ENCODE measurements at regions not wholly inside any gene's neighbourhood (a gene's known extent, or its start where the extent isn't known, plus 50 kb on each side); places are given as distances from the start of the nearest gene placed in this dataset.

GRCh38 chr16:26301516-26301915 is 609.8 kb downstream of the HS3ST4 start:
- TF ChIP-seq, protein P1, sequence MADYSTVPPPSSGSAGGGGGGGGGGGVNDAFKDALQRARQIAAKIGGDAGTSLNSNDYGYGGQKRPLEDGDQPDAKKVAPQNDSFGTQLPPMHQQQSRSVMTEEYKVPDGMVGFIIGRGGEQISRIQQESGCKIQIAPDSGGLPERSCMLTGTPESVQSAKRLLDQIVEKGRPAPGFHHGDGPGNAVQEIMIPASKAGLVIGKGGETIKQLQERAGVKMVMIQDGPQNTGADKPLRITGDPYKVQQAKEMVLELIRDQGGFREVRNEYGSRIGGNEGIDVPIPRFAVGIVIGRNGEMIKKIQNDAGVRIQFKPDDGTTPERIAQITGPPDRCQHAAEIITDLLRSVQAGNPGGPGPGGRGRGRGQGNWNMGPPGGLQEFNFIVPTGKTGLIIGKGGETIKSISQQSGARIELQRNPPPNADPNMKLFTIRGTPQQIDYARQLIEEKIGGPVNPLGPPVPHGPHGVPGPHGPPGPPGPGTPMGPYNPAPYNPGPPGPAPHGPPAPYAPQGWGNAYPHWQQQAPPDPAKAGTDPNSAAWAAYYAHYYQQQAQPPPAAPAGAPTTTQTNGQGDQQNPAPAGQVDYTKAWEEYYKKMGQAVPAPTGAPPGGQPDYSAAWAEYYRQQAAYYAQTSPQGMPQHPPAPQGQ (CRISPR knock-in tag; IDR thresholded peaks at IDR 0.05; ENCODE audit: borderline replicate concordance): no peak
- TF ChIP-seq, protein P2, sequence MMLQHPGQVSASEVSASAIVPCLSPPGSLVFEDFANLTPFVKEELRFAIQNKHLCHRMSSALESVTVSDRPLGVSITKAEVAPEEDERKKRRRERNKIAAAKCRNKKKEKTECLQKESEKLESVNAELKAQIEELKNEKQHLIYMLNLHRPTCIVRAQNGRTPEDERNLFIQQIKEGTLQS (CRISPR knock-in tag; IDR thresholded peaks at IDR 0.05): no peak
- no peak for TF ChIP-seq JARID2 (CRISPR knock-in tag; IDR thresholded peaks at IDR 0.05; ENCODE audit: insufficient replicate concordance)
- no peak for TF ChIP-seq ZNF530 (CRISPR knock-in tag; IDR thresholded peaks at IDR 0.05; ENCODE audit: low read depth)
- no peak for TF ChIP-seq TCF7L2 (IDR thresholded peaks at IDR 0.05; ENCODE audit: low read depth, low read length)
- TF ChIP-seq NFATC3 (CRISPR knock-in tag; IDR thresholded peaks at IDR 0.05): no peak
- no peak for TF ChIP-seq NR2F2 (IDR thresholded peaks at IDR 0.05; ENCODE audit: borderline replicate concordance, low read depth)
- TF ChIP-seq, protein P3, sequence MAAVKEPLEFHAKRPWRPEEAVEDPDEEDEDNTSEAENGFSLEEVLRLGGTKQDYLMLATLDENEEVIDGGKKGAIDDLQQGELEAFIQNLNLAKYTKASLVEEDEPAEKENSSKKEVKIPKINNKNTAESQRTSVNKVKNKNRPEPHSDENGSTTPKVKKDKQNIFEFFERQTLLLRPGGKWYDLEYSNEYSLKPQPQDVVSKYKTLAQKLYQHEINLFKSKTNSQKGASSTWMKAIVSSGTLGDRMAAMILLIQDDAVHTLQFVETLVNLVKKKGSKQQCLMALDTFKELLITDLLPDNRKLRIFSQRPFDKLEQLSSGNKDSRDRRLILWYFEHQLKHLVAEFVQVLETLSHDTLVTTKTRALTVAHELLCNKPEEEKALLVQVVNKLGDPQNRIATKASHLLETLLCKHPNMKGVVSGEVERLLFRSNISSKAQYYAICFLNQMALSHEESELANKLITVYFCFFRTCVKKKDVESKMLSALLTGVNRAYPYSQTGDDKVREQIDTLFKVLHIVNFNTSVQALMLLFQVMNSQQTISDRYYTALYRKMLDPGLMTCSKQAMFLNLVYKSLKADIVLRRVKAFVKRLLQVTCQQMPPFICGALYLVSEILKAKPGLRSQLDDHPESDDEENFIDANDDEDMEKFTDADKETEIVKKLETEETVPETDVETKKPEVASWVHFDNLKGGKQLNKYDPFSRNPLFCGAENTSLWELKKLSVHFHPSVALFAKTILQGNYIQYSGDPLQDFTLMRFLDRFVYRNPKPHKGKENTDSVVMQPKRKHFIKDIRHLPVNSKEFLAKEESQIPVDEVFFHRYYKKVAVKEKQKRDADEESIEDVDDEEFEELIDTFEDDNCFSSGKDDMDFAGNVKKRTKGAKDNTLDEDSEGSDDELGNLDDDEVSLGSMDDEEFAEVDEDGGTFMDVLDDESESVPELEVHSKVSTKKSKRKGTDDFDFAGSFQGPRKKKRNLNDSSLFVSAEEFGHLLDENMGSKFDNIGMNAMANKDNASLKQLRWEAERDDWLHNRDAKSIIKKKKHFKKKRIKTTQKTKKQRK (IDR thresholded peaks at IDR 0.05; ENCODE audit: low read length): no peak
- no peak for TF ChIP-seq PRDM4 (CRISPR knock-in tag; IDR thresholded peaks at IDR 0.05; ENCODE audit: borderline replicate concordance)
- TF ChIP-seq ZNF207 (IDR thresholded peaks at IDR 0.05; ENCODE audit: borderline replicate concordance): no peak
- no peak for TF ChIP-seq ZBTB33 (CRISPR knock-in tag; IDR thresholded peaks at IDR 0.05)
- no peak for TF ChIP-seq RFX5 (IDR thresholded peaks at IDR 0.05; ENCODE audit: low read depth, low read length)

Data from HepG2 (cell line).